K562 (cell line): ENCODE measurements at regions not wholly inside any gene's neighbourhood (a gene's known extent, or its start where the extent isn't known, plus 50 kb on each side); places are given as distances from the start of the nearest gene placed in this dataset.
A peak's percentile ranks its signal among the peaks of the same experiment; 100 is the strongest.

Experiments used
- CUX1 ChIP-seq: fragments of 200-800 bp; sonication (Bioruptor generic); IDR thresholded peaks from 2 replicates; pipeline ENCODE4 v1.6.1; 2016; ENCODE audit warnings: missing genetic modification characterization, missing compliant biosample characterization
- DPF2 ChIP-seq: fragments of 450-650 bp; IDR thresholded peaks from 2 replicates; pipeline ENCODE4 v1.6.1; 2016
- ETS1 ChIP-seq: conservative IDR thresholded peaks from 2 replicates; pipeline ENCODE4 v1.6.1; 2011; ENCODE audit warnings: low read depth, mild to moderate bottlenecking, low read length; ENCODE audit not compliant: control insufficient read depth
- FOXK2 ChIP-seq, 2 experiments: fragments of 450-650 bp; IDR thresholded peaks in 1 of 2; conservative IDR thresholded peaks in 1 of 2; 2 replicates each; pipeline ENCODE4 v1.6.1; 2016; ENCODE audit warnings: low read depth in 2 of 2, mild to moderate bottlenecking in 1 of 2
- FOXM1 ChIP-seq, 2 experiments: fragments of 450-650 bp in 1 of 2; sonication (generic) in 1 of 2; formaldehyde crosslinking in 1 of 2; IDR thresholded peaks; 2 replicates each; pipeline versions ENCODE4 v1.6.1 to v1.9.0; 2017 to 2022; ENCODE audit warnings: low read depth in 2 of 2, mild to moderate bottlenecking in 2 of 2, missing genetic modification reagents in 1 of 2, moderate library complexity in 1 of 2
- L3MBTL2 ChIP-seq: fragments of 450-650 bp; IDR thresholded peaks from 2 replicates; pipeline ENCODE4 v1.6.1; 2016; ENCODE audit warnings: mild to moderate bottlenecking, moderate library complexity
- MEF2A ChIP-seq: IDR thresholded peaks from 2 replicates; pipeline ENCODE4 v1.6.1; 2011; ENCODE audit warnings: low read depth, mild to moderate bottlenecking, low read length, moderate library complexity; ENCODE audit not compliant: control insufficient read depth
- MEIS2 ChIP-seq: fragments of 450-650 bp; IDR thresholded peaks from 2 replicates; pipeline ENCODE4 v1.6.1; 2014; ENCODE audit warnings: mild to moderate bottlenecking; ENCODE audit not compliant: partially characterized antibody
- ZNF586 ChIP-seq: fragments of 450-650 bp; formaldehyde crosslinking; conservative IDR thresholded peaks from 2 replicates; pipeline ENCODE4 v1.4.0; 2020; ENCODE audit warnings: mild to moderate bottlenecking, moderate library complexity
- TF ChIP-seq, protein P1 (sequence below): fragments of 450-650 bp; IDR thresholded peaks from 2 replicates; pipeline ENCODE4 v1.6.1; 2016; ENCODE audit warnings: mild to moderate bottlenecking, moderate library complexity

GRCh38 chr18:73261243-73261642, 393.5 kb upstream of the NETO1 start (continued):
- TF ChIP-seq FOXM1 (IDR thresholded peaks at IDR 0.05; ENCODE audit: low read depth) (peak; percentile 92), FOXM1 (CRISPR knock-in tag; IDR thresholded peaks at IDR 0.05; ENCODE audit: low read depth) (no peak), MEIS2 (peak; percentile 50), ETS1 (no peak), ZNF586 (no peak), DPF2 (no peak), FOXK2 (conservative IDR thresholded peaks at IDR 0.05 in 1 of 2, IDR thresholded peaks at IDR 0.05 in 1 of 2; ENCODE audit: low read depth in 2 of 2) (peak; percentile 46 to 68), CUX1 (CRISPR knock-in tag) (no peak), MEF2A (peak; percentile 11; the same call in 1 of the 2 replicates), L3MBTL2 (peak; percentile 91)
- TF ChIP-seq, protein P1, sequence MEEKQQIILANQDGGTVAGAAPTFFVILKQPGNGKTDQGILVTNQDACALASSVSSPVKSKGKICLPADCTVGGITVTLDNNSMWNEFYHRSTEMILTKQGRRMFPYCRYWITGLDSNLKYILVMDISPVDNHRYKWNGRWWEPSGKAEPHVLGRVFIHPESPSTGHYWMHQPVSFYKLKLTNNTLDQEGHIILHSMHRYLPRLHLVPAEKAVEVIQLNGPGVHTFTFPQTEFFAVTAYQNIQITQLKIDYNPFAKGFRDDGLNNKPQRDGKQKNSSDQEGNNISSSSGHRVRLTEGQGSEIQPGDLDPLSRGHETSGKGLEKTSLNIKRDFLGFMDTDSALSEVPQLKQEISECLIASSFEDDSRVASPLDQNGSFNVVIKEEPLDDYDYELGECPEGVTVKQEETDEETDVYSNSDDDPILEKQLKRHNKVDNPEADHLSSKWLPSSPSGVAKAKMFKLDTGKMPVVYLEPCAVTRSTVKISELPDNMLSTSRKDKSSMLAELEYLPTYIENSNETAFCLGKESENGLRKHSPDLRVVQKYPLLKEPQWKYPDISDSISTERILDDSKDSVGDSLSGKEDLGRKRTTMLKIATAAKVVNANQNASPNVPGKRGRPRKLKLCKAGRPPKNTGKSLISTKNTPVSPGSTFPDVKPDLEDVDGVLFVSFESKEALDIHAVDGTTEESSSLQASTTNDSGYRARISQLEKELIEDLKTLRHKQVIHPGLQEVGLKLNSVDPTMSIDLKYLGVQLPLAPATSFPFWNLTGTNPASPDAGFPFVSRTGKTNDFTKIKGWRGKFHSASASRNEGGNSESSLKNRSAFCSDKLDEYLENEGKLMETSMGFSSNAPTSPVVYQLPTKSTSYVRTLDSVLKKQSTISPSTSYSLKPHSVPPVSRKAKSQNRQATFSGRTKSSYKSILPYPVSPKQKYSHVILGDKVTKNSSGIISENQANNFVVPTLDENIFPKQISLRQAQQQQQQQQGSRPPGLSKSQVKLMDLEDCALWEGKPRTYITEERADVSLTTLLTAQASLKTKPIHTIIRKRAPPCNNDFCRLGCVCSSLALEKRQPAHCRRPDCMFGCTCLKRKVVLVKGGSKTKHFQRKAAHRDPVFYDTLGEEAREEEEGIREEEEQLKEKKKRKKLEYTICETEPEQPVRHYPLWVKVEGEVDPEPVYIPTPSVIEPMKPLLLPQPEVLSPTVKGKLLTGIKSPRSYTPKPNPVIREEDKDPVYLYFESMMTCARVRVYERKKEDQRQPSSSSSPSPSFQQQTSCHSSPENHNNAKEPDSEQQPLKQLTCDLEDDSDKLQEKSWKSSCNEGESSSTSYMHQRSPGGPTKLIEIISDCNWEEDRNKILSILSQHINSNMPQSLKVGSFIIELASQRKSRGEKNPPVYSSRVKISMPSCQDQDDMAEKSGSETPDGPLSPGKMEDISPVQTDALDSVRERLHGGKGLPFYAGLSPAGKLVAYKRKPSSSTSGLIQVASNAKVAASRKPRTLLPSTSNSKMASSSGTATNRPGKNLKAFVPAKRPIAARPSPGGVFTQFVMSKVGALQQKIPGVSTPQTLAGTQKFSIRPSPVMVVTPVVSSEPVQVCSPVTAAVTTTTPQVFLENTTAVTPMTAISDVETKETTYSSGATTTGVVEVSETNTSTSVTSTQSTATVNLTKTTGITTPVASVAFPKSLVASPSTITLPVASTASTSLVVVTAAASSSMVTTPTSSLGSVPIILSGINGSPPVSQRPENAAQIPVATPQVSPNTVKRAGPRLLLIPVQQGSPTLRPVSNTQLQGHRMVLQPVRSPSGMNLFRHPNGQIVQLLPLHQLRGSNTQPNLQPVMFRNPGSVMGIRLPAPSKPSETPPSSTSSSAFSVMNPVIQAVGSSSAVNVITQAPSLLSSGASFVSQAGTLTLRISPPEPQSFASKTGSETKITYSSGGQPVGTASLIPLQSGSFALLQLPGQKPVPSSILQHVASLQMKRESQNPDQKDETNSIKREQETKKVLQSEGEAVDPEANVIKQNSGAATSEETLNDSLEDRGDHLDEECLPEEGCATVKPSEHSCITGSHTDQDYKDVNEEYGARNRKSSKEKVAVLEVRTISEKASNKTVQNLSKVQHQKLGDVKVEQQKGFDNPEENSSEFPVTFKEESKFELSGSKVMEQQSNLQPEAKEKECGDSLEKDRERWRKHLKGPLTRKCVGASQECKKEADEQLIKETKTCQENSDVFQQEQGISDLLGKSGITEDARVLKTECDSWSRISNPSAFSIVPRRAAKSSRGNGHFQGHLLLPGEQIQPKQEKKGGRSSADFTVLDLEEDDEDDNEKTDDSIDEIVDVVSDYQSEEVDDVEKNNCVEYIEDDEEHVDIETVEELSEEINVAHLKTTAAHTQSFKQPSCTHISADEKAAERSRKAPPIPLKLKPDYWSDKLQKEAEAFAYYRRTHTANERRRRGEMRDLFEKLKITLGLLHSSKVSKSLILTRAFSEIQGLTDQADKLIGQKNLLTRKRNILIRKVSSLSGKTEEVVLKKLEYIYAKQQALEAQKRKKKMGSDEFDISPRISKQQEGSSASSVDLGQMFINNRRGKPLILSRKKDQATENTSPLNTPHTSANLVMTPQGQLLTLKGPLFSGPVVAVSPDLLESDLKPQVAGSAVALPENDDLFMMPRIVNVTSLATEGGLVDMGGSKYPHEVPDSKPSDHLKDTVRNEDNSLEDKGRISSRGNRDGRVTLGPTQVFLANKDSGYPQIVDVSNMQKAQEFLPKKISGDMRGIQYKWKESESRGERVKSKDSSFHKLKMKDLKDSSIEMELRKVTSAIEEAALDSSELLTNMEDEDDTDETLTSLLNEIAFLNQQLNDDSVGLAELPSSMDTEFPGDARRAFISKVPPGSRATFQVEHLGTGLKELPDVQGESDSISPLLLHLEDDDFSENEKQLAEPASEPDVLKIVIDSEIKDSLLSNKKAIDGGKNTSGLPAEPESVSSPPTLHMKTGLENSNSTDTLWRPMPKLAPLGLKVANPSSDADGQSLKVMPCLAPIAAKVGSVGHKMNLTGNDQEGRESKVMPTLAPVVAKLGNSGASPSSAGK: peak; percentile 80
